ENCODE measurements at regions not wholly inside any gene's neighbourhood (a gene's known extent, or its start where the extent isn't known, plus 50 kb on each side); places are given as distances from the start of the nearest gene placed in this dataset.

DNA sequence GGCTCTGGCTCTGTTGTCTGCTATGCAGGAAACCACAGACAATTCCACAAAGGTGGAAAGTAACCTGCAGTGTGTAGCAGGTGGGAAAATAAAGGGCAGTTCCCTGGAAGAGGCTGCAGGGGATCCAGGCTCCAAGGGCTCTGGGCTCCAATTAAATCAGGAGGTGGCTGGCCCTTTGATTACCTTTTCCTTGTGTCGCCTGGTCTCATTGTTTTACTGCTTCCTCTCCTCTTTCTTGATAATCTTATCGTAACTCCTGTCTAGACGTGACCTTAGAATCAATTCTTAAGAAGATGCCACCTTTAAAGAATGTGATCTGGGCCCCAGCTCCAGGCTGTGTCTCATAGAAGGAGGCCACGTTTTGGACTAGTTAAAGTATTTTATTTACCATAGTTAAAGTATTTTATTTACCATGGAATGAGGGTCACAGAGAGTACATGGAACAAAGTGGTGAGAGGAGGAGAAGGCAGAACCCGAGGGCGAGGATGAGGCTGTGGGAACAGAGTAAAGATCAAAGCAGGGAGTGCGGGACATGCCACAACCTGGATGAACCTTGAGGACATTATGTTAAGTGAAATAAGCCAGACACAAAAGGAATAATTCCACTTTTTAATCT, 237.5 kb upstream of the STT3B start:
- H3K9me2 ChIP-seq (ENCODE audit: low read depth, low read length) = no peaks in the 10 kb centered on the region
- TF ChIP-seq CTCF (IDR thresholded peaks at IDR 0.05; ENCODE audit: low read length) (no peak), EZH2 (IDR thresholded peaks at IDR 0.05; ENCODE audit: borderline replicate concordance, low read length) (no peak)
- H3K4me3 ChIP-seq (ENCODE audit: low read depth, low read length, poor library complexity, severe bottlenecking) = no peak overlapping the region
- no peaks in the 10 kb centered on the region for H3K79me2 ChIP-seq (ENCODE audit: insufficient read depth, low read length)
- no peak overlapping the region for H3K27ac ChIP-seq (ENCODE audit: low read depth, low read length, poor library complexity, severe bottlenecking)
- no peaks in the 10 kb centered on the region for H3F3A ChIP-seq (ENCODE audit: insufficient read depth, low read length)
- H3K9ac ChIP-seq (ENCODE audit: low read length) = no peak overlapping the region
- H3K4me2 ChIP-seq (ENCODE audit: low read length) = no peak overlapping the region
- no peaks in the 10 kb centered on the region for H3K27me3 ChIP-seq (ENCODE audit: insufficient read depth, low read length)
- H2AFZ ChIP-seq (ENCODE audit: low read length) = no peak overlapping the region
- H3K4me1 ChIP-seq (ENCODE audit: insufficient read depth, low read length, severe bottlenecking) = no peaks in the 10 kb centered on the region
- H3K36me3 ChIP-seq (ENCODE audit: insufficient read depth, low read length) = no peaks in the 10 kb centered on the region
- H4K20me1 ChIP-seq (ENCODE audit: insufficient read depth, low read length) = no peaks in the 10 kb centered on the region
- no peaks in the 10 kb centered on the region for H3K9me3 ChIP-seq (ENCODE audit: low read length)

- Histone ChIP-seq H3K79me2 (ENCODE audit: insufficient read depth, low read length) (no peaks in the 10 kb centered on the region), H3K4me1 (ENCODE audit: insufficient read depth, low read length, severe bottlenecking) (no peaks in the 10 kb centered on the region), H3K4me2 (ENCODE audit: low read length) (no peak overlapping the region), H2AFZ (ENCODE audit: low read length) (no peak overlapping the region), H3K27me3 (ENCODE audit: insufficient read depth, low read length) (no peaks in the 10 kb centered on the region), H3F3A (ENCODE audit: insufficient read depth, low read length) (no peaks in the 10 kb centered on the region), H3K9me3 (ENCODE audit: low read length) (no peaks in the 10 kb centered on the region), H3K4me3 (ENCODE audit: low read depth, low read length, poor library complexity, severe bottlenecking) (no peak overlapping the region), H3K36me3 (ENCODE audit: insufficient read depth, low read length) (no peaks in the 10 kb centered on the region), H3K9ac (ENCODE audit: low read length) (no peak overlapping the region), H3K27ac (ENCODE audit: low read depth, low read length, poor library complexity, severe bottlenecking) (no peak overlapping the region), H4K20me1 (ENCODE audit: insufficient read depth, low read length) (no peaks in the 10 kb centered on the region), H3K9me2 (ENCODE audit: low read depth, low read length) (no peaks in the 10 kb centered on the region)
- TF ChIP-seq CTCF (IDR thresholded peaks at IDR 0.05; ENCODE audit: low read length) (no peak), EZH2 (IDR thresholded peaks at IDR 0.05; ENCODE audit: borderline replicate concordance, low read length) (no peak)
These were observed 234.9 kb upstream of the STT3B start for GRCh38 chr3:31297726-31298298.

DNA sequence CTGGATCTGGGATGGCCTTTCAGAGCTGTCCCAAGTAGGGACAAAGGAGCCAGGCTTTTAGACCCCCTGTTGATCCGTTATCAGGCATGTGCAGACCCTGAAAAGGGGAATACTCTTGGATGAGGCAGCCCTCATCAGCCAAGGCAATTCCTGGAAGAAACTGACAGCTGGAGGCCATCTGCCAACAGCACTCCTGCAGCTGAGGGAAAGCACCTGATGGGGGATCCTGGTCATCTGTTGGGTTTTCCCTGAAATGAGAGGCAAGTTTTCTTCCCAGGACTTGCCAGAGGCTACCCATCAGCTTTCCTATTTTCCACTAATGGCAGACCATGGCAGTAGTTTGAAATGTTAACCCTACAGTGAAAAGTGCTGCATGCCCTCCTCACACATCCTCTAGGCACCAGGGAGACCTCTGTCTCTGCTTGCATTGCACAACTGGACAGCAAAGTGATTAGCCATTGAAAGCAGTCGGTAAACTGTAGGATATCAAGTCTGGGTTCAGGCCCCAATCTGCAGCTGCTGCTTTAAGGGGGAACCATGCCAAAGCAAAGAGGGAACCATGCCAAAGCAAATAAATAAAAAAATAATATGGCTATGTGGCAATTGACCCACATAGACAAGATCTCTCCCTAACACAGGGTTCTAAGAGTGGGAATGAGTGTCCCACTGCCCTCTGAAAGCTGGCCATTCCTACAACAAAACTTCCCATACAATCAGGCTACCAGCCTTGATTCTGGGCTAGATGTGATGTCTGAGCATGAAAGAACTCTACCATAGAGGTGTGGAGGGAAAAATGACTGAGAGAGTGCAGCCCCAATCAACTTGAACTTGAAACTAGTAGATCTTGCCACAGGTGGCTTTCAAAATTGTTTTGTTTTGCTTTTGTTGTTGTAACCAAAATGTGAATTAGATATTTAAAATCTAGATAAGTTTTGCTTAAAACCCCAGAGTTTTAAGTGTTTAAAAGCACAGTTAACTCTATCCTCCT, 232.0 kb upstream of the STT3B start:
- Histone ChIP-seq H3K27me3 (ENCODE audit: insufficient read depth, low read length) (no peaks in the 10 kb centered on the region), H2AFZ (ENCODE audit: low read length) (no peak overlapping the region), H3K4me3 (ENCODE audit: low read depth, low read length, poor library complexity, severe bottlenecking) (no peak overlapping the region), H3K9me2 (ENCODE audit: low read depth, low read length) (no peaks in the 10 kb centered on the region), H3K4me1 (ENCODE audit: insufficient read depth, low read length, severe bottlenecking) (no peaks in the 10 kb centered on the region), H3K4me2 (ENCODE audit: low read length) (no peak overlapping the region), H3K9me3 (ENCODE audit: low read length) (no peaks in the 10 kb centered on the region), H3K27ac (ENCODE audit: low read depth, low read length, poor library complexity, severe bottlenecking) (no peak overlapping the region), H3K36me3 (ENCODE audit: insufficient read depth, low read length) (no peaks in the 10 kb centered on the region), H3F3A (ENCODE audit: insufficient read depth, low read length) (no peaks in the 10 kb centered on the region), H4K20me1 (ENCODE audit: insufficient read depth, low read length) (no peaks in the 10 kb centered on the region), H3K9ac (ENCODE audit: low read length) (no peak overlapping the region), H3K79me2 (ENCODE audit: insufficient read depth, low read length) (no peaks in the 10 kb centered on the region)
- TF ChIP-seq EZH2 (IDR thresholded peaks at IDR 0.05; ENCODE audit: borderline replicate concordance, low read length) = no peak
- TF ChIP-seq CTCF (IDR thresholded peaks at IDR 0.05; ENCODE audit: low read length) = no peak
